A673 (cell line): ENCODE measurements at regions not wholly inside any gene's neighbourhood (a gene's known extent, or its start where the extent isn't known, plus 50 kb on each side); places are given as distances from the start of the nearest gene placed in this dataset.

ENCODE experiments used
- BruUV-seq: library from RNA; stranded (reverse); fragments of 400-500 nt; replicated peaks from 2 replicates; lab custom pipeline; 2021; lab: Mats Ljungman, UMichigan
- CTCF ChIA-PET: fragments of 300-600 bp; sonication (Branson Sonifier 250); formaldehyde crosslinking; loops from one replicate; lab custom pipeline; 2022; ENCODE audit warnings: antibody characterized with exemption; lab: Charles Lee
- POLR2A ChIA-PET: fragments of 300-600 bp; sonication (Branson Sonifier 250); formaldehyde crosslinking; loops from one replicate; lab custom pipeline; 2022; ENCODE audit warnings: antibody characterized with exemption; ENCODE audit not compliant: low non-redundant PET; lab: Charles Lee
- DNase-seq: peaks from one replicate; pipeline ENCODE4 v3.0.0-alpha.2; 2015; ENCODE audit warnings: low spot score
- H3K27ac ChIP-seq: fragments of 200-600 bp; sonication (generic); 2 replicates; pipeline ENCODE4 v1.5.1; 2016; ENCODE audit warnings: mixed run types, low read depth, mild to moderate bottlenecking, mixed read lengths, antibody characterized with exemption, low read length; ENCODE audit not compliant: poor library complexity, severe bottlenecking
- H3K27me3 ChIP-seq: fragments of 200-600 bp; sonication (generic); replicated peaks from 2 replicates; pipeline ENCODE4 v1.6.1; 2017; ENCODE audit warnings: mixed run types, low read depth, mild to moderate bottlenecking, mixed read lengths, antibody characterized with exemption, low read length; ENCODE audit not compliant: insufficient read depth, poor library complexity
- H3K36me3 ChIP-seq: fragments of 200-600 bp; sonication (generic); 2 replicates; pipeline ENCODE4 v1.6.1; 2016; ENCODE audit warnings: mixed run types, mild to moderate bottlenecking, mixed read lengths, antibody characterized with exemption, low read length; ENCODE audit not compliant: insufficient read depth, poor library complexity, severe bottlenecking
- H3K4me1 ChIP-seq: fragments of 200-600 bp; sonication (generic); 2 replicates; pipeline ENCODE4 v1.6.1; 2017; ENCODE audit warnings: mixed run types, mild to moderate bottlenecking, mixed read lengths, antibody characterized with exemption, low read length; ENCODE audit not compliant: insufficient read depth, poor library complexity, severe bottlenecking
- H3K4me3 ChIP-seq: fragments of 200-600 bp; sonication (generic); 2 replicates; pipeline ENCODE4 v1.5.1; 2016; ENCODE audit warnings: low read depth, mixed run types, mild to moderate bottlenecking, mixed read lengths, low read length; ENCODE audit not compliant: poor library complexity, severe bottlenecking
- H3K9me3 ChIP-seq: fragments of 200-600 bp; sonication (generic); 2 replicates; pipeline ENCODE4 v1.6.1; 2016; ENCODE audit warnings: mixed run types, low read depth, mild to moderate bottlenecking, mixed read lengths, antibody characterized with exemption, low read length; ENCODE audit not compliant: poor library complexity, severe bottlenecking
- EZH2 ChIP-seq: fragments of 200-600 bp; sonication (generic); IDR thresholded peaks from 2 replicates; pipeline ENCODE4 v1.6.1; 2017; ENCODE audit warnings: borderline replicate concordance, low read depth, mild to moderate bottlenecking, mixed read lengths, antibody characterized with exemption, low read length; ENCODE audit not compliant: poor library complexity, severe bottlenecking
- intact Hi-C: fragments of 100-400 bp; cut with micrococcal nuclease; formaldehyde crosslinking; loops from one replicate; pipeline ENCODE4 v1.10.0; 2022; ENCODE audit not compliant: unreplicated experiment
- TF ChIP-seq, protein P1 (sequence below): fragments of 300-800, 200-600 bp; sonication (generic); conservative IDR thresholded peaks from 2 replicates; pipeline ENCODE4 v1.5.1; 2017; ENCODE audit warnings: low read depth, mild to moderate bottlenecking, antibody characterized with exemption, low read length, moderate library complexity, mixed read lengths

DNA sequence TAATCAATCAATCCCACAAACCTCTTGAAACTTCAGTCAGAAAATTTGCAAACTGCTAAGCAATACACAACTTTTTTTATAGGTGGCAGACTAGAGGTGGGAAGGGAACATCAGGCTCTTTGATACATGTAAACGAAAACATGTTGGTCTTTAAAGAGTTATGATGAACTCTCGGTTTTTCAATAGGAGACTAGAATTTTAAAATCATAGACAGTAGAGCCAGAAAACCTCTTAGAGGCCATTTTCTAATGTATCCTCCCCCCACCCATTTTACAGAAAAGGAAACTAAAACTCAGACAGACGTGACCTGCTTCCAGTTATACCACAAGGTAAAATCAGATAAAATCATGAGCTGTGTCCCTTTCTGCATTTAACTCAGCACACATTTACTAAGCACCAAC is 179.1 kb upstream of the LPP start:
- H3K4me1 ChIP-seq: no peaks in the 10 kb centered on the region
- H3K27ac ChIP-seq: no peak overlapping the region
- H3K4me3 ChIP-seq: no peak overlapping the region
- ChIA-PET CTCF (no interaction called here), POLR2A (no interaction called here)
- no TSS peak for BruUV-seq
- no peaks in the 10 kb centered on the region for H3K27me3 ChIP-seq
- intact Hi-C loops: no loop called here
- peak; percentile 11 for DNase-seq
- H3K9me3 ChIP-seq: no peaks in the 10 kb centered on the region
- H3K36me3 ChIP-seq: no peaks in the 10 kb centered on the region
- TF ChIP-seq, protein P1, sequence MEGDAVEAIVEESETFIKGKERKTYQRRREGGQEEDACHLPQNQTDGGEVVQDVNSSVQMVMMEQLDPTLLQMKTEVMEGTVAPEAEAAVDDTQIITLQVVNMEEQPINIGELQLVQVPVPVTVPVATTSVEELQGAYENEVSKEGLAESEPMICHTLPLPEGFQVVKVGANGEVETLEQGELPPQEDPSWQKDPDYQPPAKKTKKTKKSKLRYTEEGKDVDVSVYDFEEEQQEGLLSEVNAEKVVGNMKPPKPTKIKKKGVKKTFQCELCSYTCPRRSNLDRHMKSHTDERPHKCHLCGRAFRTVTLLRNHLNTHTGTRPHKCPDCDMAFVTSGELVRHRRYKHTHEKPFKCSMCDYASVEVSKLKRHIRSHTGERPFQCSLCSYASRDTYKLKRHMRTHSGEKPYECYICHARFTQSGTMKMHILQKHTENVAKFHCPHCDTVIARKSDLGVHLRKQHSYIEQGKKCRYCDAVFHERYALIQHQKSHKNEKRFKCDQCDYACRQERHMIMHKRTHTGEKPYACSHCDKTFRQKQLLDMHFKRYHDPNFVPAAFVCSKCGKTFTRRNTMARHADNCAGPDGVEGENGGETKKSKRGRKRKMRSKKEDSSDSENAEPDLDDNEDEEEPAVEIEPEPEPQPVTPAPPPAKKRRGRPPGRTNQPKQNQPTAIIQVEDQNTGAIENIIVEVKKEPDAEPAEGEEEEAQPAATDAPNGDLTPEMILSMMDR: peak; percentile 43; the same call in 1 of the 2 replicates
- TF ChIP-seq EZH2: no peak

DNA sequence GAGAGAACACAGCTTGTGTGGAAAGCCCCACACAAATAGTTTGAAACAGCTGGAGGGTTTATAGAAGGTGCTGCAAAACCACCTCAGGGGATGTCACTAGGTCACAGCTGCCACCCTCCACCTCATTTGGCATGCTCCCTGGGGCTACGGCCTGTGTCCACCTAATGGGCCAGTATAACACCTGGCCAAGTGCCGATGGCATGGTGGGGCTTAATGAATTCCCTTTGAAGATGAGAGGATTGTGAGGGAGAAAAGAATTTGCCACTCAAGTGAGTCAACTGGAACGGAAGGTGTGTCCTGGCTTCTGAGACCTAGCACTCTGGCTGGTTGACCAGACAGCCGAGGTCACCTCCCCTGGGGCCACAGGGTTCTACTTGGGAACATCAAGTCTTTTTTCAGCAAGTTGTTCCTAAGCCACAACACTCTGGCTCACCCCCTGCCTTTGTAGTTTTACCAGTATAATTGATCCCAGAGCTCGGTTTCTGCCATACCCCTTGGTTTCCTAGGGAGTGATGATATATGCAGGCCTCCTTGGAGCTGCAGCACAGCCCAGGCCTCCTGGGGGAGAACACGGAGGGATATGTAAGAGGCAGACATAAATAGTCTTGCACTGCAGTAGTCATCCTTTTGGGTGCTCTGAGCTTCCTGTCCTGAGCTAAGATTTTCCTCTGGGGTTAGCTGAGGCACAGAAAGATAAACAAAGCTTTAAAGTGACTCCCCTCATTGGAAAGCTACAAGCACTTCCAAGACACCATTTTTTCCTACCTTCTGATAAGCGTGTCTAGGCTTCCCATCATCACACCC is 178.2 kb upstream of the LPP start:
- BruUV-seq: no TSS peak
- ChIA-PET POLR2A (interaction anchor here (0.6 kb wide), 1 partner anchor 608 kb away, joined by 4 read pairs; no protein-coding TSS in a partner anchor), CTCF (no interaction called here)
- TF ChIP-seq EZH2: no peak
- TF ChIP-seq, protein P1: no peak
- no peak for DNase-seq
- intact Hi-C loops: no loop called here
- no peak overlapping the region for H3K4me3 ChIP-seq
- no peaks in the 10 kb centered on the region for H3K36me3 ChIP-seq
- H3K27ac ChIP-seq: no peak overlapping the region
- H3K27me3 ChIP-seq: no peaks in the 10 kb centered on the region
- no peaks in the 10 kb centered on the region for H3K4me1 ChIP-seq
- H3K9me3 ChIP-seq: no peaks in the 10 kb centered on the region

DNA sequence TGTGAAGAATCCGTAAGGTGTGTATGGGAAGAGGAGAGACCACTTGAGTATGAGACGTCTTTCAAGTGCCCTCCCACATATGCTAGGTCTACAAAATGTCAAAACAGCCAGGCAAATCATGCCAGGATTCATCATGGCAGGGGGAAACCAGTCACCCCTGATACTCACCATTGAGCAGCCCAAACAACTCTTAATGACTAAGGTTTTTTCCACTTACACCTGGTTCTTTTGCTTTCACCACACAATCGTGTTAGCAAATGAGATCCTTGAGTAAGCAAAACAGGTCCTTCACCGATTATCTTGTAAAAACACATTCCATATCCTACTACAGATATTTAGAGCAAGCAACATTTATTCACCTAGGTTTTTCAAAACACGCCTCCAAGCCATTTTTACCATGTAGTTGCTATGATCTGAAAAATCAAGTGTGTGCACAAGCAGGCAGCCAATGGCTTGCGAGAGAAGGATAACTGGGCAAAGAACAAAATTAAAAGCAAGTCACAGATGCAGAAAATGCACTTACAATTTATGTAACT is 177.5 kb upstream of the LPP start:
- H3K9me3 ChIP-seq: no peaks in the 10 kb centered on the region
- CTCF ChIA-PET: no interaction called here
- no peaks in the 10 kb centered on the region for H3K4me1 ChIP-seq
- no TSS peak for BruUV-seq
- no peak for DNase-seq
- POLR2A ChIA-PET: interaction anchor here (0.6 kb wide), 1 partner anchor 608 kb away, joined by 4 read pairs; no protein-coding TSS in a partner anchor
- H3K27ac ChIP-seq: no peak overlapping the region
- no peaks in the 10 kb centered on the region for H3K27me3 ChIP-seq
- H3K36me3 ChIP-seq: no peaks in the 10 kb centered on the region
- H3K4me3 ChIP-seq: no peak overlapping the region
- intact Hi-C loops: no loop called here
- TF ChIP-seq EZH2: no peak
- TF ChIP-seq, protein P1: no peak
